Lower leg skin (tissue), 3 donors: ENCODE measurements at regions not wholly inside any gene's neighbourhood (a gene's known extent, or its start where the extent isn't known, plus 50 kb on each side); places are given as distances from the start of the nearest gene placed in this dataset.

ENCODE experiments used
- POLR2A ChIP-seq, 2 donors: fragments of 450-650 bp; IDR thresholded peaks; one replicate each; pipeline ENCODE4 v1.6.1; 2016 to 2017; ENCODE audit warnings: antibody characterized with exemption in 2 of 2, mild to moderate bottlenecking in 1 of 2, moderate library complexity in 1 of 2
- TF ChIP-seq, protein P1 (sequence below), 3 donors: fragments of 450-650 bp; IDR thresholded peaks; one replicate each; pipeline ENCODE4 v1.5.1; 2016; ENCODE audit warnings: antibody characterized with exemption in 3 of 3, mild to moderate bottlenecking in 3 of 3, moderate library complexity in 2 of 3

- TF ChIP-seq, protein P1, sequence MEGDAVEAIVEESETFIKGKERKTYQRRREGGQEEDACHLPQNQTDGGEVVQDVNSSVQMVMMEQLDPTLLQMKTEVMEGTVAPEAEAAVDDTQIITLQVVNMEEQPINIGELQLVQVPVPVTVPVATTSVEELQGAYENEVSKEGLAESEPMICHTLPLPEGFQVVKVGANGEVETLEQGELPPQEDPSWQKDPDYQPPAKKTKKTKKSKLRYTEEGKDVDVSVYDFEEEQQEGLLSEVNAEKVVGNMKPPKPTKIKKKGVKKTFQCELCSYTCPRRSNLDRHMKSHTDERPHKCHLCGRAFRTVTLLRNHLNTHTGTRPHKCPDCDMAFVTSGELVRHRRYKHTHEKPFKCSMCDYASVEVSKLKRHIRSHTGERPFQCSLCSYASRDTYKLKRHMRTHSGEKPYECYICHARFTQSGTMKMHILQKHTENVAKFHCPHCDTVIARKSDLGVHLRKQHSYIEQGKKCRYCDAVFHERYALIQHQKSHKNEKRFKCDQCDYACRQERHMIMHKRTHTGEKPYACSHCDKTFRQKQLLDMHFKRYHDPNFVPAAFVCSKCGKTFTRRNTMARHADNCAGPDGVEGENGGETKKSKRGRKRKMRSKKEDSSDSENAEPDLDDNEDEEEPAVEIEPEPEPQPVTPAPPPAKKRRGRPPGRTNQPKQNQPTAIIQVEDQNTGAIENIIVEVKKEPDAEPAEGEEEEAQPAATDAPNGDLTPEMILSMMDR (IDR thresholded peaks at IDR 0.05), result no peak
- no peak for TF ChIP-seq POLR2A (IDR thresholded peaks at IDR 0.05)
Observed at GRCh38 chr2:162917626-162918025, 79.1 kb upstream of the KCNH7 start.
